SKM-1 (cell line): ENCODE measurements at regions not wholly inside any gene's neighbourhood (a gene's known extent, or its start where the extent isn't known, plus 50 kb on each side); places are given as distances from the start of the nearest gene placed in this dataset.
"Not testable (repeated sequence)": the region's sequence is repeated elsewhere in the genome, so short reads cannot be mapped to it uniquely, and the experiment has no call there.

Experiments
- DNase-seq: peaks from one replicate; lab custom pipeline; 2025; ENCODE audit not compliant: unreplicated experiment; lab: John Stamatoyannopoulos, UW

DNA sequence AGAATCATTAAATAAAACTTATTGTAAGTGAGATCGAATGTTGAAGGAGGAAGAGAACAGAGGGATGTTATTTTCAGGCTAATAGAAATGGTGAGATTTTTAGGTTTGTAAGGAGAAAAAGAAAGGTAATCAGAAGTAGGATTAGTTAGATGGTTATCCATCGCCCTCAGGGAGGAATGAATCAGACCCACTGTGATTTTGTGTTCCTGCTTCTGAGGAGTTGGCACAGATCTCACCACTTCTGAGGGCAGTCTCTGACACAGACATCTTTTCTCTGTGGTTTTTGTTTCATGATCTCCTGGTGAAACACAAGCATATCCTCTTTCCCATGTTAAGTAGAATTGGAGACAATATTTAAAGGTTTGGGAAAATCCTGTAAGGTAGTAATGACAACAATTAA, 1083.2 kb upstream of the AMELY start:
- DNase-seq = not testable (repeated sequence)

DNA sequence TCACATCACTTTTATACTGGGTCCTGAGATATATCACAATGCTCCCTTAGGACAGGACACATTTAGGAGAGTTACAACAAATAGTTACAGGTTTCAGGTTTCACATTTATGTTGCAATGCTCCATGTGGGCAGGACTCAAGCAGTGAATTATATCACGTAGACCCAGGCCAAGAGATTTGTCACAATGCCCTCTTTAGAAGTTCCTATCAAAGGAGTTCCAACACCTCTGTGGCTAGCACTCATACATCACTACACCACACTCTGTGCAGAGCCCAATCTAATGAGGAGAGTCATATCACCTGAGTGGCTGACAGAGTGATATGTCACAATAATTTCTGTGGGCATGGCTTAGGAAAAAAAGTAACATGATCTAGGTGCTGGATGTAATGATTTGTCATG, 1068.2 kb upstream of the AMELY start:
- DNase-seq = no peak

DNA sequence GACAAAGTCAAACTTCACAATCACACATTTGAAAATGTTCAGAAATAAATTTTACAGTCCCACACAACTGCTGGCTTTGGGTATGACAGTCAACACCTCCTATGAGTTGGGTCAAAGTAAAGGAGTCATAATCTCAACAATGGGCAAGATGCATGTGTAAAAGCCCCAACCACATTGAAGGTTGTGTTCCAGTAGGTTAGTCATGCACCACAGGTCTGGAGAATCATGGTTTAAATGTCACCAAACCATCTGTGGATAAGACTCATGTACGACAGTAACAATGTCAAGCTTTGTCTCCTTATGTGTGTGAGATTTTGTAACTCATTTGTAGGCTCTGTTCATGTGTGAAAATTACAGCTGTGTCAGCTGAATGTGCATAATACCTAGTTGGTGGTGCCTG, 1065.7 kb upstream of the AMELY start:
- DNase-seq = no peak

DNA sequence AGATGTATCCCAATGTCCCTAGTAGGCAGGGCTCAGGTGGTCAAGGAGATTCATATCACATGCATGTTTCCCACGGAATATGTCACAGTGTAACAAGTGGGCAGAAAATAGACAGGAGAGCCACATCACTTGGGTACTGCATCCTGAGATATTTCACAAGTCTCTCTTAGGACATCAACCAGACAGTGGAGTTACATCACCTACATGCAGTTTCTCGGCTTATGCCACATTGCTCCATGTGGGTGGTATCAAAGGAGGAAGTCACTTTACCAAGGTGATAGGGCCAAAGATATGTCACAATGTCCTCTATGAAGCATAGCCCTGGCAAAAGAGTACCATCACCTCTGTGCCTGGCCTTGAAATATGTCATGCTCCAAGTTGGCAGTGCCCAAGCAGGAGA, 1056.7 kb upstream of the AMELY start:
- peak; percentile 30 for DNase-seq

DNA sequence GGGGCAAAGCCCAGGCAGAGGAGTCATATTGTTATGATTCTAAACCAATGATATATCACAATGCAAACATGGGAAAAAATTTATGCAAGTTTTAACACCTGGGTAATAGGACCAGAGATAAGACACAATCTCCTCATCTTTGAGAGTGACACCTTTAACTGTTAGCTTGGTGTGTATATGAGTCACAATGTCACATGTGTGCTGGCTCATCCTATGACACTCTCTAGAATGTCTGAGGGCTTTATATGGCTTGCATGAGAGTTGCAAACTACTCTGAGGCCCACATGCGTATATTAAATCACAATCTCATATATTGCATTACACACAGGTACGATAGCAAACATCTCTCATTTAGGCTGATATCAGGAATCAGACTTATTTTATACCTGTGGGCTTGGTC, 1055.4 kb upstream of the AMELY start:
- no peak for DNase-seq

DNA sequence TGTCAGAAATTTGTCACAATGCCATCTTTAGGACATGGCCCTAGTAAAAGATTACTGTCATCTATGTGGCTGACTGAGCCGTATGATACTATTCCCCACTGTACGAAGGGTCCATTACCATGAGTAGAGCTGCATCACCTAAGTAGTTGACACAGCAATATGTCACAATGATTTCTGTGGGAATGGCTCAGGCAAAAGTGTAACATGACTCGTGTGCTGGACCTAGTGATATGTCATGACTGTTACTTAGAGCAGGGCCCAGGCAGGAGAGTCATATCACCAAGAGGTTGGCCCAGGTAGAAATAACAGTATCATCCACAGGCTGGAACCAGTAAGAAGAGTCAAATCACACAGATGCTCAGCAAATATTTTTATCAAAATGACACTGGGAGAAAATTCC, 1051.8 kb upstream of the AMELY start:
- no peak for DNase-seq

DNA sequence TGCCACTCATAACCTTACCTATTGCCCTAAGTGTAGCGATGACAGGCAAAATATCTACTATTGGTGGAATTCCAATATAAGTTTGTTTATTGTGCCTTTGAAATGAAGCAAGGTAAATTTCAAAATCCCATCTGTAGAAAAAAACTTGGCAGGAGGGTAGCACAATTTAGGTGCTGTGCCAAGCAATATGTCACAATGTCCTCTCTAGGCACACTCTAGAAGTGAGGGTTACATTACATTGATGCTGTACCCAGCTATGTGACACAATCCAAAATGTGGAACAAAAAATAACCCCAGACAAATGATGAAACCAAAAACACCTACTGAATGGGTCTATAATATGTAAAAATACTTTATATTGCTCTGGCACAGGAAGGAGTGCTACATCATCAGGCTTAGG, 1050.8 kb upstream of the AMELY start:
- no peak for DNase-seq

DNA sequence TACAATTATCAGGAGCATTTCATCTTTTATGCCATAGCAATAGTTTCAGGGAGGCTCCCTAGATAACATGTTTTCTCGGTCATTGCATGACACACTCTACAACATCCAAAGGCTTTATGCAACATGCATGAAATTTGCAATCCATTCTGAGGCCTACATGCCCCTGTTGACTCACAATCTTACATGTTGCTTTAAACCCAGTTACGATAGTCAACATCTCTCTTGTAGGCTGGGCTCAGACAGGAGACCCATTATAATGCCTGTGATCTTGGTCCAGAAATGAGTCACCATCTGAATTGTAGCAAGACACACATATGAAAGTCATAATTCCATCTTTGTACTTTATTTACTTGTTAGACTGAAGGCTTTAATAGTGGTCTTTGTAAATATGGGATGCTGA, 1050.3 kb upstream of the AMELY start:
- DNase-seq = no peak

DNA sequence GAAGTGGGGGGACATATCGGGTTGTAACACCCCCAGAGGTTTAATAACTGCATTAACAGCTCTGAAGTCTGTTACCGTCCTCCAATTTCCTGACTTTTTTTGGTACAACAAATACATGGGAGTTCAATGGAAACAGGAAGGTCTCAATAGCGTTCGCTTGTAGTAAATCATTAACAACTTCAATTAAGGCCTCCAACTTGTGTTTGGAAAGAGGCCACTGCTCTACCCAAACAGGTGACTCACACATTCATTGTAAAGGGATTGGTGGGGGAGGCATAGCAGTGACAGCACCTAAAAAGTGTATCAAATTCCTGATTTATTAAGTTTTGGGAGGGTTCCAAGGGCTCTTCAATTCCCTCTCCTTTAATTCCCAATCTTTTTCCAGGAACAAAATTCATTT, 1046.2 kb upstream of the AMELY start:
- no peak for DNase-seq

DNA sequence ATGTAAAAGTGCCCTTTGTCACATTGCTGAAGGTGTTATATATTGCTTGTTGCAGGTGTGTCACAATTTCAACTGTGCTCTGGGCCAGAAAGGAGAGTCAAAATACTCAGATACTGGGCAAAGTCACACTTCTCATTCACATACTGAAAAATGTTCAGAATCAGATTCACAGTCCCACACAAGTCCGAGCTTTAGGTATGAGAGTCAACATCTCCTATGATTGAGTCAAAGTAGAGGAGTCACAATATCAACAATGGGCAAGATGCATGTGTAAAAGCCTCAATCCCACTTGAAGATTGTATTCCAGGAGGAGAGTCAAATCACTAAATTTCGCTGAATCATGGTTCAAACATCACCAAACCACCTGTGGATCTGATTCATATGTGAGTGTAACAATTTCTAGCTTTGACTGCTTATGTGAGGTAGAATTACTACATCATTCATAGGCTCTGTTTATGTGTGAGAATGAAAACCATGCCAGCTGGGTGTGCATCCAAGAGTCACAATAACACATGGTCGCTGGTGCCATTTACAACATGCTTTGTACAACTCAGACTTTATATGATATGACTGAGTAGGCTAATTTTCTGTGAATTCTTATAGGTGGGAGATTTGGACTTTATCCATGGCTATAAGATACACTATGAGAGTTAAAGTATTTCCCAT, 1039.8 kb upstream of the AMELY start:
- DNase-seq = no peak

DNA sequence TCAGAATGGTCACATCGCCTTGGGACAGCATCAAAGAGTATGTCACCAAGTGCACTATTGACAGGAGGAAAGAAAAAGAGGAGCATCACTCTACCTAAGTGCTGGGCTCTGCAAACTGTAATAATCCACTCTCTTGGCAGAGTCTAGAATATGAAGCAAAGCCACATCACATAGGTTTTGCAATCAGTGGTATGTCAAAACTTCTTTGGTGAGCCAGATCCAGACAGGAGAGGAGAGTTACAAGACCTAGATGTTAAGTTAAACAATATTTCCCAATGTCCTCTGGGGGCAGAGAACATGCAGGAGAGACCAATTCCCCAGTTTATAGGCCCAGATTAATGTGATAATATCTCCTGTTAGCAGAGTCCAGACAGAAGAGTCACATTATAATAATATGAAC, 1032.6 kb upstream of the AMELY start:
- peak; percentile 17 for DNase-seq

DNA sequence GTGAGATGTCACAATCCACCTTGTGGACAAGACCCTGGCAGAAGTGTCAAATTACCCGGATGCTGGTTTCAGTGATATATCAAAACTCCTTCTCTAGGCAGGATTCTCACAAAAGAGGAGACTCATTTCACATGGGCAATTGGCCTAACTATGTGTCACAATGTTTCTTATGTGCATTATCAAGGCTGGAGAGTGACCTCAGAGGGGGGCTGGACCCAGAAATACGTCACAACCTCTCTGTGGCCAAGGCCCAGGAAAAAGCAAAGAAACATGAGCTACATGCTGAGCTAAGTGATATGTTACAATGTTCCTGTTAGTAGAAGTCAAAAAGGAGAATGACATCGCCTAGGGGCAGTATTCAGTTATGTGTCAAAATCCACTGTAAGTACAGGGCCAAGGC, 1031.2 kb upstream of the AMELY start:
- no peak for DNase-seq

DNA sequence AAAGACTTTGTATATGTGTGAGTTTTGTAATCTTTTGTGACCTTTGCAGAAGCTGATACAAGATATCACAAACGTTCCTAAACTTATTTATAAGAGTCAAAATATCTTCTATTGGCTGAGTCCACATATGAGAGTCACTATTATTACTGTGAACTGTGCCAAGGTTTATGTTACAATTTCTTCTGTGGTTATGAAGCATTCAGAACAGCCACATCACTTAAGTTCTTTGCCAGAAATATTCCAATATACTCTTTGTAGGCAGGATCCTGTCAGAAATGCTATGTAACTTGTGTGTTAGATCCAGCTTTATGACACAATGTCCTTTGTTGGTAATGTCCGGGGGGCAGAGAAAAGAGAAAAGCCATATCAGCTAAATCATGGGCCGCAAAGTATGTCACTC, 1030.3 kb upstream of the AMELY start:
- no peak for DNase-seq

DNA sequence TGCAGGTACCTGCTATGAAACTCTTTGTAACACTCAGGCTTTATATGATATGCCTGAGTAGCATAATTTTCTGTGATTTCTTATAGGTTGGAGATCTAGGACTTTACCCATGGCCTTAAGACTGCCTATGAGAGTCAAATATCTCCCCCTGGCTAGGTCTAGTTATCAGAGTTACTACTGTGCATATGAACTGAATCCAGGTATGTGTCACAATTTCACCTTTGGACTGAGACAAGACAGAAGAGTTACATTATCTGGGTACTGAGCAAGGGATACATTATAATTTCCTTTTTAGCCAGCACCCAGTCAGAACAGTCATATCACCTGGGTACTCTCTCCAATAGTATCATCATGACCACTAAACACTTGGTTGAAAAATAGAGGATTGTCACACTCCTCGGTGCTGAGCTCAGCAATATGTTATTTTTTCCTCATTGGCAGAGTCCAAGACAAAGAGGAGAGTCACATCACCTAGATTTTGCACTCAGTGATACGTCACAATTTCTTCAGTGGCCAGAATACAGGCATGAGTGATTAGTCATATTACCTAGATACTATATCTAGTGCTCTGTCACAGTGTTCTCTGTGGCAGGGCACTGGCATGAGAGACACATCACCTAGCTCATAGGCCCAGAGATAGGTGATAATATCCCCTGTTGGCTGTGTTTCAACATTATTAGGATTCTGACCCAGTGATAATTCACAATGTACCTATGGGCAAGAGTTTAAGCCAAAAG, 1027.6 kb upstream of the AMELY start:
- no peak for DNase-seq

DNA sequence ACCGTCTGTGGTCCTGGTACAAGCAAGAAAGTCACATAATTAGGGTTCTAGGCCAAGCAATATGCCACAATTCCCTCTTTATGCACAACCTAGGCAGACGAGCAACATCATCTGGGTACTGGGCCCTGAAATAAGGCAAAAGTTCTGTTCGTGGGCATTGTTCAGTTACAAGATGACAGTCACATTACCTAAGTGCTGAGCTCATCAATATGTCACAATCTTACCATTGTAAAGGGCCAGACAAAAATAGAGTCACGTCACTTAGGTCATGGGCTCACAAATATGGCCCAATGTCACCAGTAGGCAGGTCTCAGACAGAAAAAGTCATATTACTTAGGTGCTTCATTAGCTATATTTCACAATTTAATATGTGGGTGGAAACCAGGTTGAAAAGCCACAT, 1025.3 kb upstream of the AMELY start:
- no peak for DNase-seq

DNA sequence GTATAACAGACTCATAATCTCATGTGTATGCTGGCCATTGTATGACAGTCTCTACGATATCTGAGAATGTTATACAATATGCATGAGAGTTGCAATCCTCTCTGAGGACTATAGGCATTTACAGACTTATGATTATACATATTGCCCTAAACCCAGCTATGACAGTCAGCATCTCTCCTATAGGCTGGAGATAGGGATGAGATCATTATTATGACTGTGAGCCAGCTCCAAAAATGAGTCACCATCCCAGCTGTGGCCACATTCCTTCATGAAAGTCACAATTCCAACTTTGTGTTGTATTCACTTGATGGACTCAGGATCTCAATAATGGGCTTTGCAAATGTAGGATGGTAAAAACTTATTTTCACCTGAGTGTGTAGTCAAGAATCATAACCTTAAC, 1024.5 kb upstream of the AMELY start:
- no peak for DNase-seq

DNA sequence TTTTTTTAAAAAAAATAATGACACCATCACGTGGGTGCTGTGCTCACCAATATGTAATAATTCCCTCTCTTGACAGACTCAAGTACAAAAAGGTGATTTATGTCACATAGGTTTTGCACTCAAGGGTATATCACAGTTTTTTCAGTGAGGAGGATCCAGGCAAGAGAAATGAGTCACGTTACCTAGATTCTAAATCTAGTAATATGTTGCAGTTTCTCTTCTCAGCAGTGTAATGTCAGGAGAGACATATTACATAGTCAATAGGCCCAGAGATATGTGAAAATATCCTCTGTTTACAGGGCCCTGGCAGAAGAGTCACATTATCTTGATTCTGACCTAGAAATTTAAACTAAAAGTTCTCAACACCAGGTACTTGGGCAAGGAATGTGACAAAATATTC, 1024.1 kb upstream of the AMELY start:
- no peak for DNase-seq

DNA sequence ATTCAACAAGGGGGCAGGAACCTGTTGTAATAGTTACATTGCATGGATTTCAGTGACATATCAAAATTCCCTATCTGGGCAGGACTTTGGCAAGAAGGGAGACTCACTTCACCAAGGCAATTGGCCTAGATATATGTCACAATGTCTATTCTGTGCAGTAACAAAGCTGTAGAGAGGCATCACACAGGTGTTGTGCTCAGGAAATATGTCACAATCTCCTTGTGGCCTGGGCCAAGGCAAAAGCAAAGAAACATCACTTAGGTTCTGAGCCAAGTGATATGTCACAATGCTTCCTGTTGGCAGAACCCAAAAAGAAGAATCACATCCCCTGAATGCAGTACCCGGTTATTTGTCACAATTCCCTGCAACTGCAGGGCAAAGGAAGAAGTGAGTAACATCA, 1020.9 kb upstream of the AMELY start:
- no peak for DNase-seq

DNA sequence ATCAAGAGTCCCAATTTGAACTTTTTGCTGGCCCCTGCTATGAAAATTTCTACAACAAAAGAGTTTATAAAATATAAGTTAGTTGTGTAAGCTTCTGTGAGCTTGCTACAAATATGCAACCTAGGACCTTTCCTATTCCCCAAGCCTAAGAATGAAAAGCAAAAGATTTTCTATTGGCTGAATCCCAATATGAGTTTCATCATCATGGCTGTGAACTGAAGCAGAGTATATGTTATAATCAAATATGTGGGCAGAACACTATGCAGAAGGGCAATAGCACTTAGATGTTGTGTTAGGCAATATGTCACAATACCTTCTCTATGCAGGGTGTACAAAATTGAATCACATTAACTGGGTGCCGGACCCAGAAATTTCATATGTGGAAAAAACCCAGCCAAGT, 1018.3 kb upstream of the AMELY start:
- no peak for DNase-seq

DNA sequence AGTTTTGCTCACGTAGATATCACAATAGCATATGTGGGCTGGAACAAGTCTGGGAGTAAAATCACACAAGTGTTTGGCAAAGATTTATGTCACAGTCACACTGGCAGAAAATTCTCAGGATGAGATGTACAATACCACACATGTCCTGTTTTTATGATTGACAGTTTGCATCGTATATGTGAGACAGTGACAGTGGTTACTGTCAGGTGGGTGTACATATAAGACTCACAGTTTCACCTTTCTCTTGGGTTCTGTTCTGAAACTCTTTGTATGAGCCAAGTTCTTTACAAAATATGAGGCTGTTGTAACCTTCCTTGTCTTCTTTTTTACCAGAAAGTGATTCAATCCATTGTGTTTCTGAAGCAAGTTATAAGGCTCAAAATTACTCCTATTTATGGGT, 1012.5 kb upstream of the AMELY start:
- DNase-seq = no peak

DNA sequence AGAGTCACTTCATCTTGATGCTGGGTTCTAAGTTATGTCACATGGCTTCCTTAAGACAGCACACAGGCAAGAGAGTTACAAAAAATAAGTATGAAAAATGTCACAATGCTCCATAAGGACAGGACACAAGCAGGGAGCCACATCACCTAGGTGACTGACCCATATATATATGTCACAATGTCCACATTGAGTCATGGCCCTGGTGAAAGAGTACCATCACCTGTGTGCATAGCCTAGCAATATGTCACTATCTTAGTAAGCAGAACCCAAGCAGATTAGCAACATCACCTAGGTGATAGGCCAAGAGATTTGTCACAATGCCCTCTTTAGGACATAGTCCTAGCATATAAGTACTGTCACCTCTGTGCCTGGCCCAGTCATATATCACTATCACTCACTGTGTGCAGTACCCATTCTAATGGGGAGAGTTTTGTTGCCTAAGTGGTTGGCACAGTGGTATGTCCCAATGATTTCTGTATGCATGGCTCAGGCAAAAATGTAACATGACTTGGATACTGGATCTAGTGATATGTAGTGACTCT, 1012.0 kb upstream of the AMELY start:
- no peak for DNase-seq

DNA sequence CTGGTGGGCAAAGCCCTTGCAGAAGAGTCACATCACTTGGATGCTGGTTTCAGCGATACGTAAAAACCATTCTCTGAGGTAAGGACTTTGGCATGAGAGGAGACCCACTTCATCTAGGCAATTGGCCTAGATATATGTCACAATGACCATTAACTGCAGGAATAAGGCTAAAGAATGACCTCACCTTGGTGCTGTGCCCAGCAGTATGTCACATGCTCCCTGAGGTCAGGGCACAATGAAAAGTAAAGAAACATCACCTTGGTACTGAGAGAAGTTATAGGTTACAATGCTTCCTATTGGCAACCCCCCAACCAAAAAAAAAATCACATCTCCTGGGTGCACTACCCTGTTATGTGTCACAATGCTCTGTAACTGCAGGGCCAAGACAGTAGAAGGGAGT, 1008.8 kb upstream of the AMELY start:
- DNase-seq = no peak

DNA sequence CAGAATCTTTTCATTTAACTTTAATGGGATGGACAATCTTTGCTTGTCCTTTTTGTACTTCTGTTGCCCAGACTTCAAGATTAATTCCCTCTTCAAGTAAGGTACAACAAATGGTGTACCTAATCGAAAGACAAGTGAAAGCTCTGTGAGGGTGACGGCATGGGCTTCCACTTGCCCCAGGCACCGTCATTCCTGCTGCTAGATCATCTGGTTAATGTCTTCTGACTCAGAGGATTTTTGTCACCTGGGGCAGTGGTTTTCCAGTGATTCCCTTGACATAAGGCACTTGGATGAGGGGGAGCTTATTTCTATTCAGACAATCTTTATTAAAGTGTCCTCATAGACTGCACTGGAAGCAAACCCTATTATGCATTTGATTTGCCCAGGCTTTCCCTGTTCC, 977.0 kb upstream of the AMELY start:
- DNase-seq = no peak
